B cell (primary cell): ENCODE measurements at regions not wholly inside any gene's neighbourhood (a gene's known extent, or its start where the extent isn't known, plus 50 kb on each side); places are given as distances from the start of the nearest gene placed in this dataset.

Experiments used
- ATAC-seq: fragments of 200-7000 bp; cut with Tn5 transposase; one replicate; pipeline ENCODE4 v1.10.0; 2021; ENCODE audit warnings: low read depth, mild to moderate bottlenecking, moderate number of reproducible peaks, moderate library complexity
- CTCF ChIA-PET: fragments of 350-600 bp; sonication (Branson Sonifier 250); formaldehyde crosslinking; loops from one replicate; lab custom pipeline; 2021; ENCODE audit warnings: antibody characterized with exemption, inconsistent platforms; lab: Charles Lee
- POLR2A ChIA-PET: fragments of 350-600 bp; sonication (Branson Sonifier 250); formaldehyde crosslinking; loops from one replicate; lab custom pipeline; 2021; ENCODE audit warnings: antibody characterized with exemption; lab: Charles Lee
- DNase-seq: peaks from one replicate; pipeline ENCODE4 v3.0.0; 2013
- H2AFZ ChIP-seq: 2 replicates; pipeline ENCODE4 v1.6.1; 2012; ENCODE audit warnings: mild to moderate bottlenecking, low read depth, low read length; ENCODE audit not compliant: insufficient read depth, poor library complexity, severe bottlenecking
- H3K27ac ChIP-seq, 2 donors: 1 replicate in 1 of 2; 2 replicates in 1 of 2; pipeline ENCODE4 v1.5.1; 2012 to 2013; ENCODE audit warnings: low read length in 2 of 2, mild to moderate bottlenecking in 2 of 2, moderate library complexity in 1 of 2
- H3K27me3 ChIP-seq, 4 experiments: fragments of 200-600 bp in 1 of 4; sonication (generic) in 1 of 4; replicated peaks in 1 of 4; 1 replicate in 2 of 4; 2 replicates in 2 of 4; pipeline versions ENCODE4 v1.6.1 to v1.7.0; 2013 to 2016; ENCODE audit warnings: low read length in 3 of 4, mild to moderate bottlenecking in 2 of 4, mixed read lengths in 1 of 4, moderate library complexity in 1 of 4; ENCODE audit not compliant: insufficient read depth in 4 of 4, control insufficient read depth in 3 of 4; ENCODE audit errors: control extremely low read depth in 1 of 4
- H3K36me3 ChIP-seq, 2 experiments: replicated peaks in 1 of 2; 1 replicate in 1 of 2; 2 replicates in 1 of 2; pipeline versions ENCODE4 v1.6.1 to v1.7.1; 2013; ENCODE audit warnings: low read length in 1 of 2; ENCODE audit not compliant: insufficient read depth in 2 of 2, control insufficient read depth in 1 of 2; ENCODE audit errors: control extremely low read depth in 1 of 2, extremely low read depth in 1 of 2
- H3K4me1 ChIP-seq, 2 donors: fragments of 200-600 bp in 1 of 2; sonication (generic) in 1 of 2; 1 replicate in 1 of 2; 2 replicates in 1 of 2; pipeline versions ENCODE4 v1.5.1 to v1.6.1; 2013 to 2017; ENCODE audit warnings: low read length in 2 of 2; ENCODE audit not compliant: control insufficient read depth in 2 of 2, insufficient read depth in 2 of 2
- H3K4me2 ChIP-seq: replicated peaks from 2 replicates; pipeline ENCODE3; 2012; ENCODE audit warnings: mild to moderate bottlenecking, low read depth, low read length; ENCODE audit not compliant: poor library complexity, severe bottlenecking
- H3K4me3 ChIP-seq, 5 experiments: fragments of 200-600 bp in 1 of 5; sonication (generic) in 1 of 5; 1 replicate in 3 of 5; 2 replicates in 2 of 5; pipeline versions ENCODE4 v1.5.1 to v1.7.0; 2011 to 2016; ENCODE audit warnings: low read length in 4 of 5, mild to moderate bottlenecking in 4 of 5, low read depth in 2 of 5, control low read depth in 1 of 5, moderate library complexity in 1 of 5; ENCODE audit not compliant: insufficient read depth in 1 of 5; ENCODE audit errors: control extremely low read depth in 1 of 5, extremely low read depth in 1 of 5
- H3K79me2 ChIP-seq: fragments of 200-600 bp; sonication (generic); one replicate; pipeline ENCODE4 v1.6.0; 2016; ENCODE audit warnings: low read length; ENCODE audit not compliant: control insufficient read depth, insufficient read depth
- H3K9ac ChIP-seq: fragments of 200-600 bp; sonication (generic); 2 replicates; pipeline ENCODE4 v1.6.1; 2017; ENCODE audit warnings: mild to moderate bottlenecking, low read length, moderate library complexity
- H3K9me3 ChIP-seq, 3 donors: one replicate each; pipeline versions ENCODE4 v1.6.1 to v1.7.1; 2013; ENCODE audit warnings: low read length in 2 of 3; ENCODE audit not compliant: control insufficient read depth in 2 of 3, insufficient read depth in 1 of 3; ENCODE audit errors: control extremely low read depth in 1 of 3
- H4K20me1 ChIP-seq: 2 replicates; pipeline ENCODE4 v1.6.0; 2012; ENCODE audit warnings: mild to moderate bottlenecking, low read length; ENCODE audit not compliant: insufficient read depth, control insufficient read depth, poor library complexity, severe bottlenecking
- H3K27ac Mint-ChIP-seq: one replicate; pipeline ENCODE4 v1.8.0; 2021; ENCODE audit warnings: mixed read lengths
- H3K27me3 Mint-ChIP-seq: one replicate; pipeline ENCODE4 v1.8.0; 2021; ENCODE audit warnings: mixed read lengths
- H3K4me1 Mint-ChIP-seq: one replicate; pipeline ENCODE4 v1.8.0; 2021; ENCODE audit warnings: mixed read lengths
- H3K4me3 Mint-ChIP-seq: one replicate; pipeline ENCODE4 v1.8.0; 2021; ENCODE audit warnings: mixed read lengths
- H3K9me3 Mint-ChIP-seq: one replicate; pipeline ENCODE4 v1.8.0; 2022; ENCODE audit warnings: mixed read lengths; ENCODE audit not compliant: insufficient read depth
- EZH2 ChIP-seq: IDR thresholded peaks from 2 replicates; pipeline ENCODE4 v1.6.1; 2012; ENCODE audit warnings: borderline replicate concordance, low read depth, mild to moderate bottlenecking, moderate library complexity, low read length; ENCODE audit not compliant: insufficient read depth, poor library complexity, severe bottlenecking
- WGBS: methylation state at CpG from one replicate; pipeline ENCODE4 v1.1.5; 2013; ENCODE audit warnings: missing lambda C conversion rate; ENCODE audit not compliant: insufficient coverage; 5-methylcytosine and 5-hydroxymethylcytosine counted together
- intact Hi-C: fragments of 100-400 bp; cut with micrococcal nuclease; formaldehyde crosslinking; loops from one replicate; pipeline ENCODE4 v1.10.0; 2022
- TF ChIP-seq, protein P1 (sequence below): fragments of 200-600 bp; IDR thresholded peaks from one replicate; pipeline ENCODE4 v1.8.0; 2022; ENCODE audit warnings: antibody characterized with exemption, mild to moderate bottlenecking

GRCh38 chr4:175377203-175377602 is 434.9 kb downstream of the GPM6A start:
- WGBS, result 80% methylated on average over 1 of the region's 2 CpGs
- TF ChIP-seq, protein P1, sequence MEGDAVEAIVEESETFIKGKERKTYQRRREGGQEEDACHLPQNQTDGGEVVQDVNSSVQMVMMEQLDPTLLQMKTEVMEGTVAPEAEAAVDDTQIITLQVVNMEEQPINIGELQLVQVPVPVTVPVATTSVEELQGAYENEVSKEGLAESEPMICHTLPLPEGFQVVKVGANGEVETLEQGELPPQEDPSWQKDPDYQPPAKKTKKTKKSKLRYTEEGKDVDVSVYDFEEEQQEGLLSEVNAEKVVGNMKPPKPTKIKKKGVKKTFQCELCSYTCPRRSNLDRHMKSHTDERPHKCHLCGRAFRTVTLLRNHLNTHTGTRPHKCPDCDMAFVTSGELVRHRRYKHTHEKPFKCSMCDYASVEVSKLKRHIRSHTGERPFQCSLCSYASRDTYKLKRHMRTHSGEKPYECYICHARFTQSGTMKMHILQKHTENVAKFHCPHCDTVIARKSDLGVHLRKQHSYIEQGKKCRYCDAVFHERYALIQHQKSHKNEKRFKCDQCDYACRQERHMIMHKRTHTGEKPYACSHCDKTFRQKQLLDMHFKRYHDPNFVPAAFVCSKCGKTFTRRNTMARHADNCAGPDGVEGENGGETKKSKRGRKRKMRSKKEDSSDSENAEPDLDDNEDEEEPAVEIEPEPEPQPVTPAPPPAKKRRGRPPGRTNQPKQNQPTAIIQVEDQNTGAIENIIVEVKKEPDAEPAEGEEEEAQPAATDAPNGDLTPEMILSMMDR, result no peak
- no peak for TF ChIP-seq EZH2
- Mint-ChIP-seq H3K27ac (no peak overlapping the region), H3K4me1 (no peaks in the 10 kb centered on the region), H3K27me3 (no peaks in the 10 kb centered on the region), H3K4me3 (no peak overlapping the region), H3K9me3 (no peaks in the 10 kb centered on the region)
- Histone ChIP-seq H4K20me1 (no peaks in the 10 kb centered on the region), H3K9ac (no peak overlapping the region), H3K4me1 (no peaks in the 10 kb centered on the region), H2AFZ (no peak overlapping the region), H3K9me3 (no peaks in the 10 kb centered on the region), H3K4me3 (no peak overlapping the region), H3K79me2 (no peaks in the 10 kb centered on the region), H3K36me3 (no peaks in the 10 kb centered on the region), H3K27ac (no peak overlapping the region), H3K4me2 (no peak overlapping the region), H3K27me3 (no peaks in the 10 kb centered on the region)
- intact Hi-C loops, result no loop called here
- DNase-seq, result no peak
- ChIA-PET CTCF (no interaction called here), POLR2A (no interaction called here)
- ATAC-seq, result no peak

DNA sequence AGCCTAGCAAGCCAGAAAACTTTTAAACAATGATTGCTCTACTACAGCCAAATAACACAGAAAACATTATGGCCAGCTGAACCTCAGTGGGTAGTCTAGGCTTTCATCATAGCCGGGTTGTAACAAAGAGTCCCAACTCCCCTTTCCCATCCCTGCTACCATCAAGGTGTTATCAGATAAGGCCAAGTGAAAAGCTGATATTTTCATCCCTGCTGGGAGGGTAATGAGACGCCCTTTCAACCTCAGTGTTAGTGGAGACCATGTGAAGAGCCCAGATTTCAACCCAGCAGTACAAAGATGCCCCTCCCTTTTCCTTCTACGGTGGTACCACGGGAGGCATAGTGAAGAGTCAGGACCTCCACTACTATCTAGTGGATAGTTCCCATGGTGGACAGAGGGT is 433.7 kb downstream of the GPM6A start:
- no peaks in the 10 kb centered on the region for H3K9me3 Mint-ChIP-seq
- ChIA-PET POLR2A (no interaction called here), CTCF (no interaction called here)
- Histone ChIP-seq H3K4me3 (no peak overlapping the region), H2AFZ (no peak overlapping the region), H4K20me1 (no peaks in the 10 kb centered on the region), H3K27me3 (no peaks in the 10 kb centered on the region), H3K4me2 (no peak overlapping the region), H3K9ac (no peak overlapping the region), H3K36me3 (no peaks in the 10 kb centered on the region), H3K9me3 (no peaks in the 10 kb centered on the region), H3K79me2 (no peaks in the 10 kb centered on the region), H3K4me1 (no peaks in the 10 kb centered on the region), H3K27ac (no peak overlapping the region)
- H3K4me3 Mint-ChIP-seq, result no peak overlapping the region
- intact Hi-C loops, result no loop called here
- H3K27ac Mint-ChIP-seq, result no peak overlapping the region
- WGBS, result no CpG with 5 or more reads among the region's 4 CpGs
- no peak for ATAC-seq
- DNase-seq, result no peak
- H3K4me1 Mint-ChIP-seq, result no peaks in the 10 kb centered on the region
- H3K27me3 Mint-ChIP-seq, result no peaks in the 10 kb centered on the region
- no peak for TF ChIP-seq EZH2
- TF ChIP-seq, protein P1, result no peak
